ENCODE measurements at regions not wholly inside any gene's neighbourhood (a gene's known extent, or its start where the extent isn't known, plus 50 kb on each side); places are given as distances from the start of the nearest gene placed in this dataset.
"Not testable (repeated sequence)": the region's sequence is repeated elsewhere in the genome, so short reads cannot be mapped to it uniquely, and the experiment has no call there.

DNA sequence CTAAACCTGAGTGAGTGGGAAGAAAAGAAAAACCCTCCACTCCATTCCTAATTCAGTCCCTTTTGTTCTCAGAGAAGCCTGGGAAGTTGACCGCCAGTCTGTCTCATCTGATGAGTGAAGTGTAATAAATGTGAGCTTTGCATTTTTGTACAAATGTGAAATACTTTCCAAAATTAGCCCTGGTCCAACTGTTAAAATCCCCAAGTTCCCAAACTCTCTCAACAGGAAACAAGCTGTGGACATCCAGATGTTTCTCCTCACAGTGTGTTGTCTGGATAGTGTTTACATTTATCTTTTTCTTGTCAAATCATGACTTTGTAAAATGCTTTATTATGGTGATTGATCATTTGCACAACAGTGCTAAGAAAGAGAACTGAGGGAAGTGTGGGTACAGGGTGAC lies 145.1 kb downstream of the TM2D1 start:
- no peak for DNase-seq

DNA sequence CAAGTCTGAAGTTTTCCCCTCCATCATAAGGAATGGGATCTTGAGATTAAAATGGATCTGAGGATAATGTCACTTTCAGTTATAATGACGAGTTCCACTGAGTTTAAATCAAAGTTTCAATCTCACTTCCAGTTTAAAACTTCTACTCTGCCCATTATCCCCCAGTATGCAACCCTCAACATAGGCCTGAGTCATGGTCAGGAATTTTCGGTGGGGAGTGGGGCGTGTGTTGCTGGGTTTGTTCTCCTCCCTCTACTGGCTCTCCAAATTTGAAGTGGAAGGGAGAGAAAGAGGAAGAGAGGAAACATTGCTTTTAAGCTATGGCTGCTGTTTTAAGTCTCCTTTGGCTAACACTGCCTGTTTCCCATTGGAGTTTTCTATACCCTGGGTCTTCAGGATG lies 152.9 kb downstream of the TM2D1 start:
- DNase-seq = no peak

DNA sequence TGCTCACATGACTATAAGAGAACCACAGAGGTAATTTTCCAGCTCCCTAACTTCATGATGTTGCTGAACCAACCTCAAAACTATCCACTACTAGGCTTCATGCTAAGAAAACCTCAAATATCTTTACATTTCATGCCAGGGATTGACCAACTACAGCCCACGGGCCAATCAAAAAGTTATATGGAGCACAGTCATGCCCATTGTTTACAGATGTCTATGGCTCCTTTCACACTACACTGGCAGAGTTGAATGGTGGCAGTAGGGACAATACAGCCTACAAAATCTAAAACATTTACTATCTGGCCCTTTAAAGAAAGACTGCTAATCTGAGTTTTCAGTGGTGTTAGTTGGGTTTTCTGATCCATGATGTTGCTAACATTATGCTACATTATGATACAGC lies 154.8 kb downstream of the TM2D1 start:
- DNase-seq = no peak

DNA sequence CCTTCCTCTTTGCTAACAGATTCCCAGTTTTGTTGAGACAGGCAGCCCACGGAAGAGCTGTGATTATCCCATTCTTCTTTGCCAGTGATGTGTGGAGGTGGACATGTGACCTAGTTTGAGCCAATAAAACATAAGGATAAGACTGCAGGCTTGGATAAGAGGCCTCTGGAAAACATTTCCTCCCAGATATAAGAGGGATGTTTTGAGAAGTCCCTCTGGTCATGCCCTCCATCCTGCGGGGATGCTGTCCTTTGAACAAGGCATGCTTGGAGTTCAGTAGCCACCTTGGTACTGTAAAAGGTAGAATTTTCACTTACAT lies 155.7 kb downstream of the TM2D1 start:
- DNase-seq = no peak

DNA sequence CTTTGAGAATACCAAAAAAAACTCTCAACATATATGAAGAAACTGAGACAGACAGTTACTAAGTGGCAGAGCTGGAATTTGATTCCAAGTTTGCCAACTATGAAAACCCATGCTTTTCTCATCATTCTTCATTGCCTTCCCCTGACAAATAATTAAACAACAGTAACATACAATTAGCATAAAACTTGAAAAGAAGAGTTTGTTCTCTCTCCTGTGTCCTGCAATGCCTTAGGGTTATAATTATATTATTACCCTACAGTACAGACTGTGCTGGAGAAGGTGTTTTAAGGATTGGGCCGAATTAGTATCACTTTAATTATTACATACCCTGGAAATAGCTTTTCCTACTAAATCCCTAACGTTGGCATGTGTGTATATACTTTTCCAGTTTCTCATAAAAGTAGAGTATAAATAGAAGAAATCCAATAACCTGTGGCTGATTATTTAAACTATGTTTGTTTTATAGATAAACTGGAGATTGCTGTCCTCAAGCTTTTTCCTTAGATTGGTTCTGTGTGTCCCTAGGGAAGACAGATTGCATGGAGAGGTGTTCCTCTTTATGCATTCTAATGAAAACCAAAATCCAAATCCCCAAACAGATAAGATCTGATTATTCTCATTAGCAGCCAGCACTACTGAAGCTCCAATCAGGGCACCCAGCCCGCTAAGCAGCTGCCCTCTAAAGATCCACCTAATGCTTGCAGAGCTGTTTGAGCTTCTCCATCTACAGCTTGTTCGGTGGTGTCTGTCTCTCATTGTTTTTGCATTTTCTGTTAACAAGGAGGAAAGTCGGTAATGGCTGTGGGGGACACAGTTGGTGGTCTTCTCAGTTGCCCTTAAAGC lies 156.3 kb downstream of the TM2D1 start:
- DNase-seq = no peak

DNA sequence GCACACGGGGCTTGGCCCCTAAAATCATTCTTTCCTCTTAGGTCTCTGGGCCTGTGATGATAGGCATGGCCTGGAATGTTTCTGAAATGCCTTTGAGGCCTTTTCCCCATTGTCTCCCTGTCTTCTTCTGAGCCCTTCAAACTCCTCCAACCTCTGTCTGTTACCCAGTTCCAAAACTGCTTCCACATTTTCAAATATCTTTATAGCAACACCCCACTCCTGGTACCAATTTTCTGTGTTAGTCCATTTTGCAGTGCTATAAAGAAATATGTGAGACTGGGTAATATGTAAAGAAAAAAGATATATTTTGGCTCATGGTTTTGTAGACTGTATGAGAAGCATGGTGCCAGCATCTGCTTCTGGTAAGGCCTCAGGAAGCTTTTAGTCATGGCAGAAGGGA lies 158.8 kb downstream of the TM2D1 start:
- no peak for DNase-seq

DNA sequence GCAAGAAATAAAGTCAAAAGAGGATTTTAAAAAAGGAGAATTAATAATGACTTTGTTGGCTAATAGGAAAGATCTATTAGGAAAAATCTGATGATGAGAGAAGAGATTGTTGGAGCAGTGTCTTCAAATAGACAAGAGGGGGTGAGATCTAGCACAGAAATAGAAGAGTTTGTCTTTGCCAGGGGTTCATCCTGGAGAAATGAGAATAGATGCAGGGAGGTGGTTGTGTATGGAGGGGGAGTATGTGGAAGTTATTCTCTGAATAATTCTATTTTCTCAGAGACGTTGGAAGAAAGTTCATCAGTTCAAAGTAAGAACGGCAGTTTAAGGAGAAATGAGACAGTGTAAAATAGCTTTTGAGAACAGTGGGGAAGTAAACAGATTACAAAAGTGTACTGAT lies 161.3 kb downstream of the TM2D1 start:
- no peak for DNase-seq

DNA sequence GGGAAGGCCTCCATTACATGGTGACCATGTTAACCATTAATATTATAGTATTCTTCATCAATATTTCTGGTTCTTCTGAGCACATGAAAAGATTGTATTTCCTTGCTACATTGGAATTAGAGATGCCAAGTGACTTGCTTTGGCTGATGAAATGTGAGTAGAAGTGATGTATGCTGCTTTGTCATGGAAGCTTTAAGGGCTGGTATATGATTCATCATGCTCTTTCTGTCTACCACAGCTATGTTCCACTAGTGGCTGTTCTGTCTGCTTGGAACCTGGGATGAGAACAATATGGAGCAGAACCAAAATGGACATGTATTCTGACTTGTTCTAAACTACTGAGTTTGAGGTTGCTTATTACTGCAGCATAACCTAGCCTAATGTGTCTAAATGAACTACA lies 163.3 kb downstream of the TM2D1 start:
- DNase-seq = no peak

DNA sequence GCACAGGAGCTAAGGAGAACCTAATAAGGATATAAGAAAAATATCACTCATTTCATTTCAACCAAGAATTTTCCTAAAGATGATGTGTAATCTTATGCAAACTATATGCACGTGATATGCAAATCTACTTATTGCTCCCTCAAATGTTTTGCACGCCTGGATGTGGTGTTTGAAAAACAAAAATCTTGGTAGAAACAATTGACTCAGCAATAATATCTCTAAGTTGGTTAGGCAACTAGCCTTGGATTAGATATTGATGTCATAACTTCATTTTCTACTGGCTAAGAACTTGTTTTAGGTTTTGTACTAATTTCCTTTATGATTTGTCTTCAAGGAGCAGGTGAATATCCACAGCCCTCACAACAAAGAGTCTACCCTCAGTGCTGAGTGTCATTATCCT lies 164.6 kb downstream of the TM2D1 start:
- no peak for DNase-seq

DNA sequence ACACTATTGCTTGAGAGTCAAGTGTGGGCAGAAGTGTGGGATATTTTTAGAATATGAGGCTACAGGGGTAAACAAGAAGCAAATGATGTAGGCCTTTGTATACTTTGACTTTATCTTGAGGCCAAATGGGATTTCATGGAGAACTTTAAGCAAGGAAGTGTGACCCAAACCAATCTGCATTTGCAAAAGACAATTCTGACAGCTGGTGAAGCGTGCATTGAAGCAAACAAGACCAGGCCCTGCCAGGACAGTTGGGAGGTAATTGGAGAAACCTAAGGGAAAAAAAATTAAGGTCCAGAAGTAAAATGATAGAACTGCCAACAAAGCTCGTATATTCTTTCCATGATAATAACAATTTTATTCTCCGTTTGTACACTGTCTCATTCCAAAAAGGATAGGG lies 168.3 kb downstream of the TM2D1 start:
- no peak for DNase-seq

DNA sequence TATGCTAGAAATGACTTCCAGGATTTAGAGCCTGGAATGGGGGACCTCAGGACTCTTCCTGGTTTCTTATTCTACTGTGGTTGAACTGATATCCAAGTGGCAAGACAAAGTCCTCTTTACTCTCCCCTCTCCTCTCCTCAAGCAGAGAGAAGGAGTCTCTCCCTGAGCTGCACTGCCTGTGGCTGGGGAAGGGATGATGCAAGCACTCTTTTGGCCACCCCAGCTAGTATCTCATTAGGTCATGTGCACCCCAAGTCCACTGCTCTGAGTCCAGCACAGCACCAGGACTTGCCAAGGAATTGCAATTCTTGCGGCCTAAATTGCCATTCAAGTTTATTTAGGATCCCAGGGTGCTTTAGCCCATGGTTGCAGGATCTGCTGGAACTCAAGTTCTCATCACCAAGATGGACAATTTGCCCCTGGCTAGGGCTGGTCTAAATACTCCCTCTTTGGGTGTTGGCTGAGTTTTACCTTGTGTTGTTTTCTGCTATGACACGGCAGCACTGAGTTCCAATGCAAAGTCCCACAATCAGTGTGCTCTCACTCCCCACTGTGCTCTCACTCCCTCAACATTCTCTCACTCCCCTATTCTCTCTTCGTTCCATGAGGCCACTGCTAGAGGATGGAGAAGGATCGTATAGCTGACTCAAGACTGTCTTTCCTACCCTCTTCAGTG lies 172.2 kb downstream of the TM2D1 start:
- DNase-seq = no peak

DNA sequence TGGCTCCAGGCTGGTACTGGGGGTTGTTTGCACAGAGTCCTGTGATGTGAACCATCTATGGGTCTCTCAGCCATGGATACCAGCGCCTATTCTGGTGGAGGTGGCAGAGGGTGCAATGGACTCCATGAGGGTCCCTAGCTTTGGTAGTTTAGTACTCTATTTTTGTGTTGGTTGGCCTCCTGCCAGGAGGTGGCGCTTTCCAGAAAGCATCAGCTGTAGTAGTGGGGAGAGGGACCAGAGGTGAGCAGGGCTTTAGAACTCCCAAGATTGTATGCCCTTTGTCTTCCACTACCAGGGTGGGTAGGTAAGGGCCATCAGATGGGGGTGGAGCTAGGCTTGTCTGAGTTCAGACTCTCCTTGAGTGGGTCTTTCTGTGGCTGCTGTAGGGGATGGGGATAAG lies 177.6 kb downstream of the TM2D1 start:
- DNase-seq = not testable (repeated sequence)

DNA sequence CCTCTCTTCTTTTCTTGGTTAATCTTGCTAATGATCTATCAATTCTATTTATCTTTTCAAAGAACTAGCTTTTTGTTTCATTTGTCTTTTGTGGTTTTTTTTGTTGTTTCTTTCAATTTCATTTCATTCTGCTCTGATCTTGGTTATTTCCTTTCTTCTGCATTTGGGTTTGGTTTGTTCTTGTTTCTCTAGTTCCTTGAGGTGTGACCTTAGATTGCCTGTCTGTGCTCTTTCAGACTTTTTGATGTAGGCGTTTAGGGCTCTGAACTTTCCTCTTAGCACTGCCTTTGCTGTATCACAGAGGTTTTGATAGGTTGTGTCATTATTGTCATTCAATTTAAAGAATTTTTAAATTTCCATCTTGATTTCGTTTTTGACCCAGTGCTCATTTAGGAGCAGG lies 180.1 kb downstream of the TM2D1 start:
- not testable (repeated sequence) for DNase-seq

DNA sequence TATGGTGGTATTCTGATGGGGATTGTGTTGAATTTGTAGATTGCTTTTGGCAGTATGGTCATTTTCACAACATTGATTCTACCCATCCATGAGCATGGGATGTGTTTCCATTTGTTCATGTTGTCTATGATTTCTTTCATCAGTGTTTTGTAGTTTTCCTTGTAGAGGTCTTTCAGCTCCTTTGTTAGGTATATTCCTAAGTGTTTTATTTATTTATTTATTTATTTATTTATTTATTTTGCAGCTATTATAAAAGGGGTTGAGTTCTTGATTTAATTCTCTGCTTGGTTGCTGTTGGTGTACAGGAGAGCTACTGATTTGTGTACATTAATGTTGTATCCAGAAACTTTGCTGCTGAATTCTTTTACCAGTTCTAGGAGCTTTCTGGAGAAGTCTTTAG lies 181.4 kb downstream of the TM2D1 start:
- DNase-seq = not testable (repeated sequence)

DNA sequence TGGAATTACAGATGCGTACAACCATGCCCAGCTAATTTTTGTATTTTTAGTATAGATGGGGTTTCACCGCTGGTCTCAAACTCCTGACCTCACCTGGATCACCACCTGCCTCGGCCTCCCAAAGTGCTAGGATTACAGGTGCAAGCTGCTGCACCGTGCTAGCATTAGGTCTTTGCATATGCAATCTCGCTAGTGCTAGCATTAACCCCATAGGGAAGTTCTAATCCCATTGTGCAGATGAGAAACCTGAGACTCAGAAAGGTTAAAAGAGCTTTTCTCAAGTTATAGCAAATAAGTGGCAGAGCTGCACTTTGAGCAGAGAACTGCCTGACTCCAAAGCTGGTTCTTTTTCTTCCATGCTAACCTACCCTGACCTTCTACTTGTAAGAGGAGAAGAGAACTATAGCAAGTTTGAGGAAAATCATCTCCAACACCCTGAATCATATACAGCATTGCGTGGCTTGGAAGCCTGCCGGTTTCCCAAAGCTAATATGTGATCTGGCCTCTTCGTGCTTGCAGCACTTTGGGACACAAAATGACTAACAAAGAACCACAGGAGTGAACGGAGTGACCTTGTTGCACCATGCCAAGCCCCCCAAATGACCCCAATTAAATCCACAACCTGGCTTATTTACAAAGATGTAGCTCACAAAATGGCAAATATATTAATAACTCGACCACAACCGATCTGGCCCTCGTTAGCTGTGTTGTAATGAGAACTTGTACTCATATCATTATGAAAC lies 185.1 kb downstream of the TM2D1 start:
- peak; percentile 45 for DNase-seq

DNA sequence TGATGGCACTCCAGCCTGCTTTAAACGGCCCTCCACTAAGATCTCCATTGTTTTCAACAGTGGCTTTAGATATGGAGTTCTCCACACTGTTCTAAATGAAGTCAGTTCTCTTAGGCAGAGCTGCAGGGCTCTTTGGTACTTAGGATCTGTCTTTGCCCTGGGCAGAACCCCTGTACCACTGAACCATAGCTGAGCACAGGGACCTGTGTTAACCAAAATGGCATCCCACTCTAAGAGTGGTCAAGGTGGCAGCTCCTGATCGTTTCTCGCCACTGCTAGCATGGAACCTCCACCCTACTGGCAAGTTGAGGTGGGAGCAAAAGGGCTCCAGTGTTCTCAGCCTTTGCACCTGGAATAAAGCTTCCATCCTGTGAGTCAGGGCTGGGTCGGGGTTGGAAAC lies 186.7 kb downstream of the TM2D1 start:
- no peak for DNase-seq

DNA sequence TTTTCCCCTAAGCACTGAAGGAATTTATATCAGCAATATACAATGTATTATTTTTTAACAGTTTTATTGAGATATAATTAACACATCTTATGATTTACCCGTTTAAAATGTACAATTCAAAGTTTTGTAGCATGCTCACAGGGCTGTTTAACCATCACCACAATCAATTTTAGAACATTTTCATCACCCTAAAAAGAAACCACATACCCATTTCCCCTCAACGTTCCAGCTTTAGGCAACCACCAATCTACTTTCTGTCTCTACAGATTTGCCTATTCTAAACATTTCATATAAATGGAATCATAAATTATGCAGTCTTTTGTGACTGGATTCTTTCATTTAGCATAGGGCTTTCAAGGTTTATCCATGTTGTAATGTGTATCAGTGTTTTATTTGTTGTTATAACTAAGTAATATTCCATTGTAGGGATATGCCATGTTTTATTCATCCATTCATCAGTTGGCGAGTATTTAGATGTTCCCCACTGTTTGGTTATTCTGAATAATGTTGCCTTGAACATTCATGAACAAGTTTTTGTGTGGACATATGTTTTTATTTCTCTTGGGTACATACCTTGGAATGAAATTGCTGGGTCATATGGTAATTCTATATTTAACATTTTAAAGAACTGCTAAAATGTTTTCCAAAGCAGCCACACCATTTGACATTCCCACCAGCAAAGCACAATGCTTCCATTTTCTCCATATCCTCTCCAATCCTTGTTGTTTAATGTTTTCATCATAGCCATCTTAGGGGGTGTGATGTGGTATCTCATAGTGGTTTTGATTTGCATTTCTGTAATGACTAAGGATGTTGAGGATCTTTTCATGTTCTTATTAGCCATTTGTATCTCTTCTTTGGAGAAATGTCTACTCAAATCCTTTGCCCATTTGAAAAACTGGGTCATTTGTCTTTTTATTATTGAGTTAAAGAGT lies 188.5 kb downstream of the TM2D1 start:
- no peak for DNase-seq

DNA sequence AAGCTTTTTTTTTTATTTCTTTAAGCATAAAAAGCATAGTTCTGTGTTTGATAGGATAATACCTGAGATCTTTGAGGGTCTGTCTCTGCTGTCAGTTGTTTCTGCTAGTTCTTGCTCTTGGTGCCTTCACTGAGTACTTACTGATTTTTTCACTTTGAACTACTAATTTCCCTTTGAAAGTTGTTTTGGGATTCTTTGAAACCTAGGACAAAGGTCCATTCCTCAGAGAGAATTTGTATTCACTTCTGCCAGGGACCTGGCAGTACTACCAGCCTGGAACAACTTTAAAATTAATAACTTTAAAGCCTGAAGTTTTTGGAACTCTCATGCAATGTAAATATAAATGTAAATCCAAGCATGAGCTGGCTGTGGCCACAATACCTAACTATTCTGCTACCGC lies 190.1 kb downstream of the TM2D1 start:
- DNase-seq = no peak

DNA sequence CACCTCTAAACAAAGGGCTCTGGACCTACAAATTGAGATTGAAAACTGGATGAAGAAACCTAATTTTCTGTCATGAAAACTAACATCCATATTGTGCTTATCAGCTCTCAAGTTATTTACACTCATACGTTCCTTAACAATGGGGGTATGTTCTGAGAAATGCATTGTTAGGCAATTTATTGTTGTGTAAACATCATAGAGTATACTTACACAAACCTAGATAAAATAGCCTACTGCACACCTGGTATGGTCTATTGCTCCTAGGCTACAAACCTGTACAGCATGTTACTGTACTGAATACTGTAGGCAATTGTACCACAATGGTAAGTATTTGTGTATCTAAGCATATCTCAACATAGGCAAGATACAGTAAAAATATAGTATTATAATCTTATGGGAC lies 191.4 kb downstream of the TM2D1 start:
- DNase-seq = no peak

DNA sequence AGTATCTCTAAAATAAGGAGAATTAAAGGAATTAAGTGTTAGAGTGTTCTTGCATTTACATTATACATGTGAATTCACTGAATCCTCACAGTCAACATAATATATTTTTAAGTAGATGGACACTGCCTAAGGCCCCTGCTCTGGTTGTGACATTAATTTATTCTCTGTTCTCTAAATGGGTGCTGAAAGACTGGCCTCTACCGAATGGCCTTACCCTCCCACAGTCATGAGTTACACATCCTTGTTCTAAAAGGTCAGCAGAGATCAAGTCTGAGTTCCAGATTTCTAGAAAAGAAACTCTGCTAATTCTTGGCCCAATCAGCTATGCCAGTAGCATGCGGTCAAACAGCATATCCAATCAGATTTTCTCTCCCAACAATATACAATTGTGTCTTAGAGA lies 193.2 kb downstream of the TM2D1 start:
- DNase-seq = no peak

DNA sequence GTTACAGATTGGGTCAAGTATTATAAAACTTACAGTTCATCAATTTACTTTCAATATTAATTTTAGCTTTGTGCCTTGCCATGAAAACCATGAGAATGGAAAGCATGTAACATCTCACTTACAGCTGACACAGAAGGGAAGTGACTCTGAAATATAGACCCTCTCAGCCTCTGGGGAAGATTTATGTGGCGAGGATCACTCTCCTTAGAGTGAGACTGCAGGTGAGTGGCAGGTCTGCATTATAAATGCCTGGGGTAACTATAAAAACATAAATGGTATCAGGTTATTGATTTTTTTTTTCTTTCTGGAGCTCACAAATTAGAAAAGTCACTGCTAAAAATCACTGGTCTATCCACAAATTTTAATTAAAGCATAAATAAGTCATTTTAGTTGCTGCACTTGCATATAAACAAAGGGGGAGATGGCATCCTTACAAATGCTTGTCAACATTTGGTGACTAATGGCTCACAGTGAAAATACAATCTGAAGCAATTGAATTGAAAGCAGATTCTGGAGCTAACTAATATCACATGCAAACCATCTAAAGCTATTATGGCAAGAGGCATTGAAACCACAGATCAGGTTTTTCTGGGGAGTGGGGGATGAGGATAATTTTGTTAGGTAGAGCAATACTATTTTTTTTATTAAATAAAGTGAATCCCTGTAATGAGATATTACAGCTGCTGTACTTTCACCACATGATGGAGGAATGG lies 200.9 kb downstream of the TM2D1 start:
- no peak for DNase-seq

DNA sequence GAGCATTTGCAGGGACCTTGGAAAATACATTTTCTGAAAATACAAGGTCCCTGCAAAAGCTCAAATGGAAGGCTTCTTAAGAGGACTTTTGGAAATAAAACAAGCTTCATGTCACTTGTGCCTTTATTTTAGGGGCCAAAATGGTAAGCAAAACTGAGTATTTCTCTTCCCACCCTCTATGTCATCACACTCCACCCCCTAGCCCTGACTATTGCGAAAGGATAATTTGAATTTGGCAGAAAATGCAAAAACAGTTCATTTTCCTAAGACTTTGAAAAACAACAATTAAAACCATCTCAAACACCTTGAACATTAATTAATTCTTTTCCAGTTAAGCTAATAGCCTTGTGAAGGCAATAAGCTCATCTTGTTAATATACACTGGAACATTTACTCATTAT lies 201.7 kb downstream of the TM2D1 start:
- DNase-seq = no peak

Measured in GOT3 (cell line).